Uterus (tissue), 2 donors: ENCODE measurements at regions not wholly inside any gene's neighbourhood (a gene's known extent, or its start where the extent isn't known, plus 50 kb on each side); places are given as distances from the start of the nearest gene placed in this dataset.

Experiments
- POLR2A ChIP-seq, 2 donors: fragments of 450-650 bp; IDR thresholded peaks; one replicate each; pipeline ENCODE4 v1.6.1; 2016; ENCODE audit warnings: antibody characterized with exemption in 2 of 2, mild to moderate bottlenecking in 1 of 2, moderate library complexity in 1 of 2
- TF ChIP-seq, protein P1 (sequence below), 4 experiments: fragments of 200-600 bp in 2 of 4; fragments of 450-650 bp in 2 of 4; sonication (generic) in 2 of 4; IDR thresholded peaks; one replicate each; pipeline ENCODE4 v1.5.1; 2016 to 2019; ENCODE audit warnings: antibody characterized with exemption in 4 of 4, mild to moderate bottlenecking in 2 of 4, moderate library complexity in 1 of 4

DNA sequence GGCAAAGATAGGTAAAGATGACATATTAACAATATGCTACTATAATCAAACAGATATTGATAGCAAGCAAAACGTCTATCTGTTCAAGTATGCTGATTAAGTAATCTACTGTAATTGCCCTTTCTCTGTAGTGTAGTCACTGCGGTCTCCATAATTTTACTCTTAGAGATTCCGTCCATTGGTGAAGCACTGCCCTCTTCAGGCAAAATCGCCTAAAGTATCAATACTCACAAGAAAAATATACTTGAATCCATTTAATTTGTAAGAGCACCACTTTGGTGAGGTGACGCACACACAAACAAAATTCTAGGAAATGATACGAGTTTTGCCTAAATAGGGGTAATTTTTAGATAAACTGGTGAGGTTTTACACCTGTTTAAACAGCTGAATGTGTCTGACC lies 434.6 kb upstream of the CHRM3 start:
- TF ChIP-seq, protein P1, sequence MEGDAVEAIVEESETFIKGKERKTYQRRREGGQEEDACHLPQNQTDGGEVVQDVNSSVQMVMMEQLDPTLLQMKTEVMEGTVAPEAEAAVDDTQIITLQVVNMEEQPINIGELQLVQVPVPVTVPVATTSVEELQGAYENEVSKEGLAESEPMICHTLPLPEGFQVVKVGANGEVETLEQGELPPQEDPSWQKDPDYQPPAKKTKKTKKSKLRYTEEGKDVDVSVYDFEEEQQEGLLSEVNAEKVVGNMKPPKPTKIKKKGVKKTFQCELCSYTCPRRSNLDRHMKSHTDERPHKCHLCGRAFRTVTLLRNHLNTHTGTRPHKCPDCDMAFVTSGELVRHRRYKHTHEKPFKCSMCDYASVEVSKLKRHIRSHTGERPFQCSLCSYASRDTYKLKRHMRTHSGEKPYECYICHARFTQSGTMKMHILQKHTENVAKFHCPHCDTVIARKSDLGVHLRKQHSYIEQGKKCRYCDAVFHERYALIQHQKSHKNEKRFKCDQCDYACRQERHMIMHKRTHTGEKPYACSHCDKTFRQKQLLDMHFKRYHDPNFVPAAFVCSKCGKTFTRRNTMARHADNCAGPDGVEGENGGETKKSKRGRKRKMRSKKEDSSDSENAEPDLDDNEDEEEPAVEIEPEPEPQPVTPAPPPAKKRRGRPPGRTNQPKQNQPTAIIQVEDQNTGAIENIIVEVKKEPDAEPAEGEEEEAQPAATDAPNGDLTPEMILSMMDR (IDR thresholded peaks at IDR 0.05): no peak
- no peak for TF ChIP-seq POLR2A (IDR thresholded peaks at IDR 0.05)
